ENCODE measurements at regions not wholly inside any gene's neighbourhood (a gene's known extent, or its start where the extent isn't known, plus 50 kb on each side); places are given as distances from the start of the nearest gene placed in this dataset.

- TF ChIP-seq USF2 (IDR thresholded peaks at IDR 0.05; ENCODE audit: low read length) (no peak), TEAD4 (IDR thresholded peaks at IDR 0.05; ENCODE audit: low read depth, low read length) (no peak), MAFK (IDR thresholded peaks at IDR 0.05; ENCODE audit: low read depth, low read length) (no peak), CTCF (IDR thresholded peaks at IDR 0.05; ENCODE audit: control extremely low read depth in 1 of 3, insufficient read depth in 1 of 3, low read depth in 1 of 3, low read length in 3 of 3) (no peak), POLR2A (IDR thresholded peaks at IDR 0.05; ENCODE audit: control extremely low read depth in 1 of 2, low read depth in 2 of 2, low read length in 2 of 2) (no peak), EP300 (IDR thresholded peaks at IDR 0.05; ENCODE audit: borderline replicate concordance in 1 of 2, low read depth in 2 of 2, low read length in 2 of 2) (no peak), GABPA (IDR thresholded peaks at IDR 0.05; ENCODE audit: borderline replicate concordance, insufficient read depth, low read length) (no peak), PHF8 (conservative IDR thresholded peaks at IDR 0.05; ENCODE audit: low read depth, low read length) (no peak), KDM1A (IDR thresholded peaks at IDR 0.05; ENCODE audit: borderline replicate concordance, low read length) (no peak), CHD2 (IDR thresholded peaks at IDR 0.05; ENCODE audit: low read length) (no peak), SP2 (IDR thresholded peaks at IDR 0.05; ENCODE audit: low read length) (no peak), POLR2AphosphoS5 (IDR thresholded peaks at IDR 0.05; ENCODE audit: low read depth, low read length) (no peak)
Observed at GRCh38 chr4:147054228-147054872, 108.7 kb upstream of the TTC29 start.
